Vagina (tissue), 2 donors: ENCODE measurements at regions not wholly inside any gene's neighbourhood (a gene's known extent, or its start where the extent isn't known, plus 50 kb on each side); places are given as distances from the start of the nearest gene placed in this dataset.

Source experiments
- POLR2A ChIP-seq, 2 donors: fragments of 450-650 bp; IDR thresholded peaks; one replicate each; pipeline ENCODE4 v1.6.1; 2017; ENCODE audit warnings: antibody characterized with exemption in 2 of 2, mild to moderate bottlenecking in 2 of 2, moderate library complexity in 2 of 2
- TF ChIP-seq, protein P1 (sequence below), 3 experiments: fragments of 450-650 bp in 2 of 3; fragments of 200-600 bp in 1 of 3; sonication (generic) in 1 of 3; IDR thresholded peaks; one replicate each; pipeline ENCODE4 v1.5.1; 2017 to 2019; ENCODE audit warnings: antibody characterized with exemption in 3 of 3, mild to moderate bottlenecking in 2 of 3, moderate library complexity in 2 of 3

- TF ChIP-seq, protein P1, sequence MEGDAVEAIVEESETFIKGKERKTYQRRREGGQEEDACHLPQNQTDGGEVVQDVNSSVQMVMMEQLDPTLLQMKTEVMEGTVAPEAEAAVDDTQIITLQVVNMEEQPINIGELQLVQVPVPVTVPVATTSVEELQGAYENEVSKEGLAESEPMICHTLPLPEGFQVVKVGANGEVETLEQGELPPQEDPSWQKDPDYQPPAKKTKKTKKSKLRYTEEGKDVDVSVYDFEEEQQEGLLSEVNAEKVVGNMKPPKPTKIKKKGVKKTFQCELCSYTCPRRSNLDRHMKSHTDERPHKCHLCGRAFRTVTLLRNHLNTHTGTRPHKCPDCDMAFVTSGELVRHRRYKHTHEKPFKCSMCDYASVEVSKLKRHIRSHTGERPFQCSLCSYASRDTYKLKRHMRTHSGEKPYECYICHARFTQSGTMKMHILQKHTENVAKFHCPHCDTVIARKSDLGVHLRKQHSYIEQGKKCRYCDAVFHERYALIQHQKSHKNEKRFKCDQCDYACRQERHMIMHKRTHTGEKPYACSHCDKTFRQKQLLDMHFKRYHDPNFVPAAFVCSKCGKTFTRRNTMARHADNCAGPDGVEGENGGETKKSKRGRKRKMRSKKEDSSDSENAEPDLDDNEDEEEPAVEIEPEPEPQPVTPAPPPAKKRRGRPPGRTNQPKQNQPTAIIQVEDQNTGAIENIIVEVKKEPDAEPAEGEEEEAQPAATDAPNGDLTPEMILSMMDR (IDR thresholded peaks at IDR 0.05), result no peak
- no peak for TF ChIP-seq POLR2A (IDR thresholded peaks at IDR 0.05)
These were observed 190.0 kb upstream of the GPR12 start for GRCh38 chr13:26950546-26950945.
